BJ (cell line): ENCODE measurements at regions not wholly inside any gene's neighbourhood (a gene's known extent, or its start where the extent isn't known, plus 50 kb on each side); places are given as distances from the start of the nearest gene placed in this dataset.
A peak's percentile ranks its signal among the peaks of the same experiment; 100 is the strongest.

ENCODE experiments used
- CTCF ChIA-PET: fragments of 350-600 bp; formaldehyde crosslinking; extraction: SDS; loops from one replicate; lab custom pipeline; 2021; ENCODE audit warnings: antibody characterized with exemption, inconsistent platforms; lab: Yijun Ruan, JAX
- POLR2A ChIA-PET: fragments of 300-600 bp; sonication (Branson Sonifier 250); formaldehyde crosslinking; extraction: SDS; loops from one replicate; lab custom pipeline; 2021; ENCODE audit warnings: antibody characterized with exemption; lab: Charles Lee
- DNase-seq: peaks from one replicate; pipeline ENCODE4 v3.0.0-alpha.2; 2011; ENCODE audit warnings: low read depth
- H3K27me3 ChIP-seq: 2 replicates; pipeline ENCODE4 v1.6.0; 2011; ENCODE audit warnings: low read length; ENCODE audit not compliant: control insufficient read depth, insufficient read depth
- H3K36me3 ChIP-seq: 2 replicates; pipeline ENCODE4 v1.5.1; 2011; ENCODE audit warnings: low read length; ENCODE audit not compliant: control insufficient read depth, insufficient read depth
- H3K4me3 ChIP-seq: 2 replicates; pipeline ENCODE4 v1.5.1; 2011; ENCODE audit warnings: low read depth, mild to moderate bottlenecking, control low read depth, low read length
- CTCF ChIP-seq: IDR thresholded peaks from 2 replicates; pipeline ENCODE4 v1.5.1; 2011; ENCODE audit warnings: low read depth, mild to moderate bottlenecking, control low read depth, inconsistent platforms, low read length, moderate library complexity; ENCODE audit not compliant: insufficient read depth

- H3K4me3 ChIP-seq, result no peak overlapping the region
- POLR2A ChIA-PET, result no interaction called here
- no peaks in the 10 kb centered on the region for H3K27me3 ChIP-seq
- no peak for DNase-seq
- TF ChIP-seq CTCF, result no peak
- no peaks in the 10 kb centered on the region for H3K36me3 ChIP-seq
- CTCF ChIA-PET, result interaction anchor here (0.8 to 1.2 kb wide), 2 partner anchors 23 to 39 kb away, joined by 4 read pairs; no protein-coding TSS in a partner anchor
Observed at GRCh38 chr2:150171065-150171548, 316.4 kb downstream of the RND3 start.

GRCh38 chr2:150169237-150169629 is 318.2 kb downstream of the RND3 start:
- TF ChIP-seq CTCF, result no peak
- DNase-seq, result no peak
- H3K36me3 ChIP-seq, result no peaks in the 10 kb centered on the region
- ChIA-PET POLR2A (no interaction called here), CTCF (no interaction called here)
- H3K27me3 ChIP-seq, result no peaks in the 10 kb centered on the region
- no peak overlapping the region for H3K4me3 ChIP-seq

- Histone ChIP-seq H3K27me3 (no peaks in the 10 kb centered on the region), H3K4me3 (no peak overlapping the region), H3K36me3 (no peaks in the 10 kb centered on the region)
- ChIA-PET CTCF (no interaction called here), POLR2A (no interaction called here)
- no peak for TF ChIP-seq CTCF
- no peak for DNase-seq
Observed at GRCh38 chr2:150168595-150169236, 318.8 kb downstream of the RND3 start.

- Histone ChIP-seq H3K36me3 (no peaks in the 10 kb centered on the region), H3K27me3 (no peaks in the 10 kb centered on the region), H3K4me3 (no peak overlapping the region)
- ChIA-PET CTCF (no interaction called here), POLR2A (no interaction called here)
- no peak for TF ChIP-seq CTCF
- peak; percentile 23 for DNase-seq
Observed at GRCh38 chr2:150167711-150168110, 319.8 kb downstream of the RND3 start.

GRCh38 chr2:150166313-150167051 is 321.0 kb downstream of the RND3 start:
- no peaks in the 10 kb centered on the region for H3K27me3 ChIP-seq
- no peak overlapping the region for H3K4me3 ChIP-seq
- no peaks in the 10 kb centered on the region for H3K36me3 ChIP-seq
- no peak for DNase-seq
- ChIA-PET POLR2A (no interaction called here), CTCF (interaction anchor here (0.6 to 0.8 kb wide), 2 partner anchors 10 to 12 kb away, joined by 3 read pairs; no protein-coding TSS in a partner anchor)
- no peak for TF ChIP-seq CTCF
